NOMO-1 treated with dmso at 0.1 percent for 144 hours (cell line): ENCODE measurements at regions not wholly inside any gene's neighbourhood (a gene's known extent, or its start where the extent isn't known, plus 50 kb on each side); places are given as distances from the start of the nearest gene placed in this dataset.

Source experiments
- DNase-seq: peaks from one replicate; lab custom pipeline; 2025; ENCODE audit not compliant: unreplicated experiment; lab: John Stamatoyannopoulos, UW

DNA sequence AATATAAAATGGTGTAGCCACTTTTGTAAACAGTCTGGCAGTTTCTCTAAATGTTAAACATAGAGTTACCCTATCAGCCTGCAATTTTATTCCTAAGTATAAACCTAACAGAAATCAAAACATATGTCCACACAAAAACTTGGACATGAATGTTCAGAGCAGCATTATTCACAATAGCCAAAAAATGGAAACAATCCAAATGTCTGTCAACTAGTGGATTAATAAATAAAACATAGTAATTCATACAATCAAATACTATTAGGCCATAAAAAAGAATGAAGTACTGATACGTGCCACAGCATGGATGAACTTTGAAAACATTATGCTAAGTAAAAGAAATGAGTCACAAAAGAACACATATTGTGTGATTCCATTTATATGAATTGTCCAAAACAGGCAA lies 196.5 kb downstream of the NUAK1 start:
- no peak for DNase-seq

DNA sequence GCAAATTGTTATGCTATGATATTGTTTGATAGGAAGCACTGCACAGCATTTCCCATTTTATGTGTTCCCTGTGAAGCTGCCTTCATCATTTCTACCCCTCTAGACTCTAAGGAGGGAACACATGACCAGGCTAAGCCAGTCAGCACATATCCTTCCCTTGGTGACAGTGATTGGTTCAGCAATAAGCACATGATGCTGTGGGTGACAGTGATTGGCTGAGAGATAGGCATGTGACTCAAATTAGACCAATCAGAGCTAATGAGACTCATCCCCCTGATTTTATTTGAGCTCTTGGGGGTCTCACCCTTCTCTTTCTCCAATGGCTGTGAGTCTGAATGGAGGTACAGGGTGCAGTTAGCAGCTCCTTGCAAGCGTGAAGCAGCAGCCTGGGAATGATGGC lies 195.2 kb downstream of the NUAK1 start:
- DNase-seq = no peak

DNA sequence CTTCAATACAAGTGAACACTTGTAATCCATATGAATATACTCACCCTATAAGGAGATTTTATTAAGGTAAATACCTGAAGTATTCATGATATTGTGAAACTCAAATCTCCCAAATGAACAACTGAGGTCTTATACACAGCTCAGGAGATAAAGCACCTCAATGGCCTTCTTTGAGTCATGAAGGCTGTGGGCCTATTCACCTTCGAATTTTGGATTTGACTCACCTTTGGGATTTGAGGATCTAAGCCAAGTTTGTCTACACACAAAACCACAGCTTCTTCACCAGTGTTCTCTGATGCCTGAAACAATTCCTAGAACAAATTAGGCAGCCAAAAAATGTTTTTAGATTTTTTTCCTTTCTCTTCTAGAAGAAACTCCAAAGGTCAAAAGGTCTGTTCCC lies 194.1 kb downstream of the NUAK1 start:
- no peak for DNase-seq

DNA sequence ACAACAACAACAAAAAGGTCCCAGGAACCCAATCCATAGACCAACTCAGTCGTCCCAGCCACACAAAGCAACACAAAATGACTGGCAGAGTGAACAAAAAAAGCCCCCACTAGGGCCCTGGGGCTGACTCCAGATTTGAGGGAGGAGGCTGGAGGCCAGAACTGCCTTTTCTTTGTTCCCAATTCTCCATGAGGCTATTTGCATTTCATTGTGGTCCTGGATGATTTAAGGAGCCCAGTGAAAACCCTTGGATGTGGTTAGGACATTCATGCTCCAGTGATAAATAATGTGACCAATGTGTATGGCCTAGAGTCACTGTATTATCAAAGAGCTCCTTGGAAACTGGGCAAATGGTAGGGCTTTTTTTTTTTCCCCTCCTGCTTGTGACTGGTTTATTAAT lies 192.9 kb downstream of the NUAK1 start:
- DNase-seq = no peak

DNA sequence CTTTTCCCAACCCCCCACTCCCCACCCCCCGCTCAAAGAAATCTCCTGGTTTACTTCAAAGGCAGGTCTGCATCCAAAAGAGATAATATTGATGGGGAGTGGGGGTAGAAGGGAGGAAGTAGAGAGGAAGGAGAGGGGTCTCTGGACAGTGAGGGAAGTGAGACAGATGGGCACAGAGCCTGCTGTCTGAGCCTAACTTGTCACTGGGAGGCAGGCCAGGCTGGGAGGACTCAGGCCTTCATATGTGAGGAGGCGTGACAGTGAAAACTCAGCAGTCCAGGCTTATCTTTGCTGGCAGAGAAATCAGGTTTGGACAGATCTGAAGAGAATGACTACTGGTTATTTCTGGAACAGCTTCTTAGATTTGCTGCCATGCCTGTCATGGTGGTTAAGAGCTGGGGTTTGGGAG lies 192.3 kb downstream of the NUAK1 start:
- DNase-seq = no peak

DNA sequence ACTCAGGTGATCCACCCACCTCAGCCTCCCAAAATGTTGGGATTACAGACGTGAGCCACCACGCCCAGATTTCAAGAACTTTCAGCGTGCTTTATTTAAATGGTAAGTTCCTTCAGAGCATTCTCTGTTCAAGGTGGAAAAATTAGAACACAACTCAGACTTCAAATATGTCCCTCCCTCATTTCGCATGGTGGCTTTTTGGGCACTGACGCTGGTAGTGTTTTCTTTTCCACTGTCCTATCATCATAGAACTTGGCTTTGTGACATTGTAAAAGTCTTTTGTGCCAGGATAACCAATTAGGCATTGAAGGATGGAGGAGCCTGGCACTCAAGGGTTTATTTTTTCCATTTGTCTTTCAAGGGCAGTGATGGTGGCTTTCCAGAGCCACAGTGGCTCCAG lies 190.8 kb downstream of the NUAK1 start:
- DNase-seq = no peak

DNA sequence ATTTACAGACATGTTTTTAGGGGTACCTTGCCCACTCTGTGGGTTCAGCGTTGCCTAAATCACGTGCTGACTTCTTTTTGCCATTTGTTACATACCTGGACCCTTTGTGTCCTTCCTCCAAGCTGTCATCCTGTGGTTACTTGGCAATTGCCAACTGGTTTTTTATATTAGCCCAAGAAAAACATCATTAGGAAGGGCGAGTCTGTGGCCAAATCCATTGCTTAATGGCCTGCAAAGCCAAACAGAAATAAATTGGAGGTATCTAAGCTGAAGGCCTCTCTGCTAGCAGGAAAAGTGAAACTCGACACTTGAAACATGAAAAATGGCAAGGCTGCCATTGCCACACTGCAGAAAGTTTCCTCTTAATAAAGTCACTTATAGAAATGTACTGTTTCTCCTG lies 190.4 kb downstream of the NUAK1 start:
- DNase-seq = no peak

DNA sequence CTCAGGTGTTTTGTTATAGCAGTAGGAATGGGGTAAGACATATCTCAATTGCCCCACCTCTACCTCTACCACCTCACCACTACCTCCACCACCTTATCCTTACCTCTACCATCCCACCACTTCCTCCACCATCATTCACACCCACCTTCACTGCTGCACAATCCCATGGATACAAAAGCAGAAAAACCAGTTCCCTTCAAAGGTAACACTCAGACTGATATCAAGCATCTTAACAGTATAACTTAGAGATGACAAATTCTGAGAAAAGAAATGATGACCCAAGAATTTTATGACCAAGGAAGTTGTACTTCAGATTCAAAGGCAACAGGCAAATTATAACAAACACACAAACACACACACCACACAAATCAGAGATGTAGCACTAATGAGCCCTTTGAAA lies 189.4 kb downstream of the NUAK1 start:
- no peak for DNase-seq

DNA sequence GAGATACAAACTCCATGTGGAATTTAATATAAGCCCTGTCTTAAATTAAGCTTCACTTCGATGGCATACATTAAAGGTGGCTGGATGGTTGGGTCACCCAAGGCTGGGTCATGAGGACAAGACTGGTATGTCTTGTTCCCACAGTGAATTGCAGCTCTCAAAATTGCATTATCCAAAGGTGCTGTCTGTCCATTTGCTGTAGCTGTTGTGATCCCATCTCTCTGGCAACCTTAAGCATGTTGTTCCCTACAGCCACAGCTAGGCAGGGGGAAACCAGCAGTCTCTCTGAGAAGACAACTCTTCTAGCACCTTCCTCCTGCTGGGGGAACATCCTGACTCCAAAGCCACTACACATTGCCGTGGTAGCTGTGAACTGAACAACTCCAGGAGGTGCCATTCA lies 187.0 kb downstream of the NUAK1 start:
- no peak for DNase-seq

DNA sequence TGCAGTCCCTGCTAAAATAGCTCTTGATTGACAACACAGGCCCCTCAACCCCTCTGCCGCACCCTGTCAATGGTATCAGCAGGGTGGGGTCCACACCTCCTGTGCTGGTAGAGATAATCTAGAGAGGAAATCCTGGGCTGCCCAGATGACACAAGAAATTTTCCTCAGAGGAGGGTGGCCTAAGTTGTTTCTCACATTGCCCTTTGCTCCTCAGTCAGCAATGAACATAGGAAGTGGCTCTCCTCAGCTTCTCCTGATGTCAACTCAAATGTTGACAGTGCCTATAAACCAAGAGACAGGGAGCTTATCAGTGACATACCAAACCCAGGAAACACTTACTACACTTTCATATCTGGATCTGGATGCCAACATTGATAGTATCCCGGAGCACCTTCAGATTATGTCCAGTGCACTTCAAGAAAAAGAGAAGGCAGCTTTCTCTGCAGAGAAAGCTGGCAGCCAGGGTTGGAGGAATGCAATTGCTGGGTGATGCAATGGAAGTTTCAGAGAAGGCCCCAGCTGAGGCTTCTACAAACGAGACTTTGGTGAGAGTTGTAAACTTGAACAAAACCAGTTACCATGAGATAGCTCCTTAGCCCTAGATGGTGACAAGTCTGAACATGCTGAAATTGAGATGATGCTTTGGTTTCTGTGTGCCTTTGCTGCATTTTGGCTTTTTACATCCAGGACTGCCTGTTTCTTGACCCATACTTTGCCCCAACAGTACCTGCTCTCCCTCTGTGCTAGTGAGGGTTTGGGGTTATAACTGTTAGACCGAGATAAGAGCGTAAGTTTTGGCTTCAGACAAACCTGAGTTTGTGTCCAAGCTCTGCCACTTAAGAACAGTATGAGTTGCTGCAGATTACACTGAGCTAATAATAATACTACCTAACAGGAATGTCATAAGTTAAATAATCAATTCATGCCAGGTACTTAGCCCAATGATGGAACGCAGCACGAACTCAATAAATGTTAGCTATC lies 183.5 kb downstream of the NUAK1 start:
- DNase-seq = no peak

DNA sequence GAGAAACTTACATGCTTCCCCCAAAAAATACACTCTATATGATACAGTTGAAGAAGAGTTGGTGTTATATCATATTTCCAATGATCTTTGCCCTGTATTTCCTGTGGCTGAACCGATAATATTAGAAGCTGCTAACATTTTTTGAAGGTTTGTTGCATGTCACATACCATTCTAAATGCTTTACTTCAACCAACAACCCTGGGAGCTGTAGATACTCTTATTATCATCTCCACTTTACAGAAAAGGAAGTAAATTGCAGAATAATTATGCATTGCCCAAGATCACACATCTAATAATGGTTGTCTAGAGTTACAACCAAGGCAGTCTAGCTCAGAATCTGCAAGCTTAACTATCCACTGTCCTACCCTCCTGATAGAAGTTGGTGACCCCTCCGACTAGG lies 182.8 kb downstream of the NUAK1 start:
- no peak for DNase-seq

DNA sequence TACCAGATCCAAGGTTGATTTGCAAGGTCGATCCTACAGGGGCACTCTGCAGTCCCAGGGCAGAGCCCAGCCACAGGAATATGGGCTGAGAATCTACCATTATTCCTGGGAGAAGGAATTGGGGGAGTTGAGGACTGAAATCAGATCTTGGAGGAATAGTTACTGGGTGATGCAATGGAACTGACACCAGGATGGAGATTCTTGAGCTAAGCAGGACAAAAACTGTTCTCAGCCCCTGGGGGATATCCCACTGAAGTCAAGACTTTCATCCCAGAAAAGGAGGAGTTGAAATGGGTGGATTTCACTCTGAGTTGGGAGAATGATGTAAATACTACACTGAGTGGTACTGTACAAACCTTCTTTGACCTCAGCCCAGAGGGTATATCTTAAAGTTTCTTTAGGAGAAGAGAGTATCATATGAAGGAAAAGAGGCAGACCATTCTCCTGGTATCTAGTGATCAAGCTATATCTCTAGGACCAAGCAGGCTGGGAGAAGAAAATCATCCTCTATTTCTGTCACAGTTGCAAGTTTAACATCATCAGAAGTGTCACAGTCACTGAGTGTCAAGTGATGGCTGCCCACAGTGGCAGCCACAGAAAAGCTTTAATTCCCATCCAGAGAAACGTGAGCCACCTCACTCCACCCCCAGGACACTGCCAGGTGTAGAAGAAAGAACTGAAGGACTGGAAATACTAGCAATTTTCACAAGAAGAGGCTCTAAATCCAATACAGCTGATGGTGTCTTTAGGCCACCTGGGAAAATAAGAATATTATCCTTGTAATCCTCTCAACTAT lies 181.9 kb downstream of the NUAK1 start:
- no peak for DNase-seq

DNA sequence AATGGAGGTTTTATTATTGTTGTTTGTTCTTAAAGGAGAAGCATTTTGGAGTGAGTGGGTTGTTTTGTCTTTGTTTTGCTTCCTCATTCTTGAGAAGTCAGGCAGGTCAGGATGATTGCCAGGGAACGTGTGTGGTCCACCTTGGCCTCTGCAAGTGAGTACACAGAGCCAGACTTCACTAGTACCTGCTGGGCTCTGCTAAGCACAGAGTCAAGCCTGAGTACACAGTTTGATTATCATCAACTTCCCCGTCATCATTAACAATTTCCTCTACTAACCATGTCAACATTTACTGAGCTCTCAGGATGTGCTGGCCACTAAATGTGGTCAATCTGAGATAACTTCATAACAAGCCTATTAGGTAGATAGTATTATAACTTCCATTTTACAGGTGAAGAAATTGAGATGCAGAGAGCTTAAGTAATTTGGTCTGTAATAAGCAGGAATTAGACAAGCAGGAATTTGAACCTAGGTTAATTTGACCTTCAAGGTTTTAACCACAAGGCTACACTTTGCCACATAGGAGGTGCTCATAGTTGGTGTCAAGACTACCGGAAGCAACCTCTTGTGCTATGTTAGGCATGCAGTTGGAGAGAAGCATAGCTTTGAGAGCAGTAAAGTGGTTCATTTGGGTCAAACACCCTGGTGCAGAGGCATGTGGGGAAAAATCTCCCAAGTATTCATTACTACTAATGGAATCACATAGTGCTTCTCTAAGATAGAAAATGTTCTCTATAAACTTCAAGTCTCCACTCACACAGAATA lies 178.3 kb downstream of the NUAK1 start:
- no peak for DNase-seq

DNA sequence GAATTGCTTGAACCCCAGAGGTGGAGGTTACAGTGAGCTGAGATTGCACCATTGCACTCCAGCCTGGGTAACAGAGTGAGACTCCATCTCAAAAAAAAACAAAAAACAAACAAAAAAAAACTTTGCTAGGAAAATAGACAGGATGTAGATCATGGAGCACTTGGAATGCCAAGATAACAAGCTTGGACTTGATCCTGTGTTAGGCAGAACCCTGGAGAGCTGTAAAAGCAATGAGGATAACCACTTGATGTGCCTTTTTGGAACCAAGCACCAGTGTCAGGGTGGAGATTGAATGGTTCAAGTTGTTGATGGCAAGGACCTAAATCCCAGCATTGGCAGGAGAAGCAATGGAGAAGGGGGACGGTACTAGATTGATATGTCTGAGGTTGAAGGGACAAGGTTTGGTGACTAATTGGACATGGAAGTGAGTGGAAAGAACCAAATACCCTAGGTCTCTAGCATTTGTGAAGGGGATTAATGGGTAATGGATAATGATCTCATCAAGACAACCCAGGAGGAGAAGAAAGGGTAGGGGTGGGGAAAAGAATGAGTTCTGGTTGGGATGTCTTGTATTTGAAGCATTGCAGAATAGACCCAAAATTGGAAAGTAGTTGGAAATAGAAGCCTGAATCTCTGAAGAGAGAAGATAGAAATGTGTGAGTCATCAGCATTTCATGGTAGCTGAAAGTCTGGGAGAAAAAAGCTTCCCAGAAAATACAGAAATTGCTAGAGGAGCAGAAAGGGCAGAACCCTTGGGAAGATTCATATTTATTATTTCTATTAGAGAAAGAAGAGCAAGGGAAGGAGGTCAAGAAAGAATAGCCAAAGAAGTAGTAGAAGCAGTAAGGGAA lies 176.7 kb downstream of the NUAK1 start:
- no peak for DNase-seq

DNA sequence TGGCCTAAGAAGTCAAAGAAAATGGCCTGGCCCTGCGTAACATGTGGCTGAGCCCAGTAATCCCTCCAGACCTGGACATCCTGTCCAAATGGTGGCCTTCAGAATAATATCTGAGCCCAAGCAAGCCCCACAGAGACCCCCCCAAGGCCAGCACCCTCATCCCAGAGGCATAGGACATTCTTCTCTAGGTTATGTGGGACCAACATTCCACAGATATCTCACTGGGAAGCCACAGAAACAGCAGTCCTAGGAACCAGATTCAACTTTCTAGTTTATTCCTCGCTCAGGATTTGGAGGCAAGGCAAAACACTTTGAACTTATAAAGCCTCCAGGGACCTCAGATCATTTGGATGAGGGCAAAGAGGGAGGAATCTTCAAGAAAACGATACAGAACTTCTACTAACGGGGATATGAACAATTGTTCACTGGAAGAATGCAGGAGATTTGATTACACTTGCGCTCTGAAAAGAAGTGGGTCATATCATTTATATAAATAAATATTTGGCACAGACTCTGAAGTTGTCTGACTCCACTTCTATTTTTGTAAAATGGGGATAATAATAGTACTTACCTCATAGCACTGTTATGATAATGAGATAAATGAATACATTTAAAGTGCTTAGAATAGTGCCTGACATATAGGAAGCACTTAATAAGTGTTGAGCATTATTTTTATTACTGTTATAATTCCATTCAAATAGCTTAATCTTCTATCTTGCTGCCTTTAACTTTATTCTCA lies 171.5 kb downstream of the NUAK1 start:
- DNase-seq = no peak

DNA sequence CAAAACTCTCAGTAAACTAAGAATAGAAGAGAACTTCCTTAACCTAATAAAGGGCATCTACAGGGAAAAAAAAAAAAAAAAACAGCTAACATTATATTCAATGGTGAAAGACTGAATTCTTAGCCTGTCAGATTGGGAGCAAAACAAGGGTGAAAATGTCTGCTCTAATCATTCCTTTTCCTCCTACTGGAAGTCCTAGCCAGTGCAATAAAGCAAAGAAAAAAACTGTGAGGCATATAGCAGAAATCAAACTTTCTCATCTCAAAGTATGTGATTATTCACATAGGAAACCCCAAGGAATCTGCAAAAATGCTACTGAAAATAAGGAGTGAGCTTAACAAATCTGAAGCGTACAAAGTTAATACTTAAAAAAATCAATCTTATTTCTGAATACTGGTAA lies 170.7 kb downstream of the NUAK1 start:
- DNase-seq = no peak

DNA sequence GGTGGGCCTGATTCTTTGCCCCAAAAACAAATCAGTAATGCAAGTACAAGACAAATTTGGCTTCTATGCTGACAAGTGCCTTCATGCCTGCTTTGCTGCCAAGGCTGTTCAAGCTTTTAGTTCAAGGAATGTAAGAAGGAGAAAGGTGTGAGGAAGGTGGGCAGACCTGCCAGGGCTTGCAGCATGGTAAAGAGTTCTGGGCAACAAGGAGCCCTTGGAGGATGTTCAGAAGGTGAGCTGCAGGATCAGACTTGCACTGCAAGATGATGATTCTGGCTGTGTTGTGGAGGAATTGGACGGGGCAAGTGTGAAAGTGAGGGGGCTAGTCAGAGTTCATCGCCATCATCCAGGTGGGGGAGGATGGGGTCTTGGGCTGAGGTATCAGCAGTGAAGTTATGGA lies 167.9 kb downstream of the NUAK1 start:
- DNase-seq = no peak

DNA sequence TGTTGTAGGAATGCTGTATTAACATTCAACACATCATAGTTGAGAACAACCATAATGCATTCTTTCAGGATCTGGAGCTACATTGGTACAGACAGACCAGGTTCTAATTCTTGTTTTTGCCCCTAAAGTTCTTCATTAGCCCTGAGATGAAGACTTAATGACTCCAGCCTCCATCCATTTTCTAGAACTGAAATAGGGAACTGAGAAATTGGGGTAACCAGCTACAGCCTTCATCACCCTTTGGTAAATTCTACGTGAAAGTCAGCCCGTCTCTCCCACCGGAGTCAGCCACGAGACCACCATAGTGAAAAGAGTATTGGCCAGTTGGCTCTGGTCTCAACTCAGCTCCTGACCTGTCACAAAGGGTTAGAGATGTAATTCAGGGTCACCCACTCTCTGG lies 164.0 kb downstream of the NUAK1 start:
- DNase-seq = no peak

DNA sequence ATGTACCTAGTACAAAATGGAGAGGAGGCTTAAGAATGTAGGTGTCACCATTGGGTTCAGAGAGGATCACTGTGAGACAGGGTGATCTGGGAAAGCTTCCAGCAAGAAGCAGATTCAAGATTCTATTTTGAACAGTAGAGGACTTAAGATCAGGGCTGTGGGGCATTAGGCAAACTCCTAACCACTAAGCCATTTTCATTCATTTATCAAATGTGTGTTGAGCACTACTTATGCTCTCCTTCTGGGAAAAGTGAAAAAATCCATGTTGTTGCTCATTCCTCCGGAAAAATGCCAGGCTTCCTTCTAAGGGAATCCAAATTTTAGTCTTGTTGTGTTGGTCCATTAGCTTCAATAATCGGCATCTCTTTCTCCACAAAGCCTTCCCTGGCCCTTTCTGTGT lies 163.4 kb downstream of the NUAK1 start:
- DNase-seq = no peak

DNA sequence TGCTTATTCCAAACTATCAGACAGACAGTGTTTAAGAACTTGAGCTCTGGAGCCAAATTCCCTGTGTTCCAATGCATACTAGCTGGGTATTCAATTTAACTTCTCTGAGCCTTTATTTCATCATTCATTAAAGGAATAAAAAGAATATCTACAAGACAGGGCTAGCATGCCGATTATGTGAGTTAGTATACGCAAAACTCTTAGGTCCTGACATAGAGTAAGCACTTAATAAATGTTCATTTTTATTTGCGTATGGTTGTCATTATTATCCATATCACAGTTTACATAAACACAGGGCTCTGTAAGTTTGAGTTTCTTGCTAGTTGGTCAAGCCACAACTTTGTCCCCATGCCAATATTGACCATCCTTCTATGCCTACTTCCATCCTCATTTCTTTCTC lies 161.5 kb downstream of the NUAK1 start:
- no peak for DNase-seq
